ENCODE measurements at regions not wholly inside any gene's neighbourhood (a gene's known extent, or its start where the extent isn't known, plus 50 kb on each side); places are given as distances from the start of the nearest gene placed in this dataset.

- TF ChIP-seq TAF1 (IDR thresholded peaks at IDR 0.05; ENCODE audit: borderline replicate concordance, low read depth, low read length) (no peak), POLR2A (IDR thresholded peaks at IDR 0.05; ENCODE audit: low read depth, low read length) (no peak)
Measured at GRCh38 chr11:92916299-92916698, 53.2 kb upstream of the MTNR1B start.
